GM12878 (cell line): ENCODE measurements at regions not wholly inside any gene's neighbourhood (a gene's known extent, or its start where the extent isn't known, plus 50 kb on each side); places are given as distances from the start of the nearest gene placed in this dataset.

Experiments used
- ASH2L ChIP-seq: fragments of 300-600, 200-600 bp; sonication (generic); IDR thresholded peaks from 2 replicates; pipeline ENCODE4 v1.6.1; 2017; ENCODE audit warnings: low read depth, mild to moderate bottlenecking, borderline replicate concordance
- ATF2 ChIP-seq: IDR thresholded peaks from 2 replicates; pipeline ENCODE4 v1.6.1; 2012; ENCODE audit warnings: low read length, inconsistent platforms
- BACH1 ChIP-seq: fragments of 450-650 bp; IDR thresholded peaks from 2 replicates; pipeline ENCODE4 v1.6.1; 2017; ENCODE audit warnings: mild to moderate bottlenecking, borderline replicate concordance
- CBX3 ChIP-seq: fragments of 200-600 bp; sonication (generic); IDR thresholded peaks from 2 replicates; pipeline ENCODE4 v1.6.1; 2016; ENCODE audit warnings: low read depth, borderline replicate concordance
- DPF2 ChIP-seq: fragments of 450-650 bp; IDR thresholded peaks from 2 replicates; pipeline ENCODE4 v1.6.1; 2017; ENCODE audit warnings: mild to moderate bottlenecking
- ETV6 ChIP-seq, 2 experiments: fragments of 450-650 bp in 1 of 2; IDR thresholded peaks in 1 of 2; conservative IDR thresholded peaks in 1 of 2; 2 replicates each; pipeline ENCODE4 v1.6.1; 2014; ENCODE audit warnings: antibody characterized with exemption in 1 of 2, borderline replicate concordance in 1 of 2, low read depth in 1 of 2, mild to moderate bottlenecking in 1 of 2, moderate library complexity in 1 of 2
- EZH2 ChIP-seq: IDR thresholded peaks from 2 replicates; pipeline ENCODE4 v1.6.1; 2012; ENCODE audit warnings: low read depth, mild to moderate bottlenecking, control low read depth, inconsistent platforms, low read length, borderline replicate concordance; ENCODE audit not compliant: control insufficient read depth
- FOXK2 ChIP-seq: fragments of 450-650 bp; IDR thresholded peaks from 2 replicates; pipeline ENCODE4 v1.6.1; 2017; ENCODE audit warnings: mild to moderate bottlenecking, moderate library complexity
- FOXM1 ChIP-seq: IDR thresholded peaks from 2 replicates; pipeline ENCODE4 v1.6.1; 2012; ENCODE audit warnings: low read depth, mild to moderate bottlenecking, inconsistent platforms, low read length, moderate library complexity
- HDAC2 ChIP-seq: fragments of 200-600 bp; sonication (generic); IDR thresholded peaks from 2 replicates; pipeline ENCODE4 v1.6.1; 2017
- IRF4 ChIP-seq: IDR thresholded peaks from 2 replicates; pipeline ENCODE4 v1.6.1; 2011; ENCODE audit warnings: low read depth, low read length
- KLF5 ChIP-seq: fragments of 450-650 bp; IDR thresholded peaks from 2 replicates; pipeline ENCODE4 v1.6.1; 2014; ENCODE audit warnings: mild to moderate bottlenecking; ENCODE audit not compliant: partially characterized antibody
- NBN ChIP-seq: fragments of 450-650 bp; IDR thresholded peaks from 2 replicates; pipeline ENCODE4 v1.6.1; 2016
- NFXL1 ChIP-seq: fragments of 450-650 bp; IDR thresholded peaks from 2 replicates; pipeline ENCODE4 v1.6.1; 2017; ENCODE audit warnings: antibody characterized with exemption, mild to moderate bottlenecking, borderline replicate concordance
- NR2C2 ChIP-seq: IDR thresholded peaks from 2 replicates; pipeline ENCODE4 v1.6.1; 2011; ENCODE audit warnings: borderline replicate concordance, low read depth; ENCODE audit not compliant: control insufficient read depth, insufficient read length
- RCOR1 ChIP-seq: conservative IDR thresholded peaks from 2 replicates; pipeline ENCODE4 v1.6.1; 2012; ENCODE audit warnings: low read depth, low read length, improper control_type of control experiment
- RELB ChIP-seq: fragments of 450-650 bp; IDR thresholded peaks from 2 replicates; pipeline ENCODE4 v1.6.1; 2017; ENCODE audit warnings: low read depth, mild to moderate bottlenecking, moderate library complexity
- SMC3 ChIP-seq: IDR thresholded peaks from 2 replicates; pipeline ENCODE4 v1.6.1; 2011; ENCODE audit warnings: low read length, improper control_type of control experiment, borderline replicate concordance
- SRF ChIP-seq, 2 experiments: IDR thresholded peaks; 2 replicates each; pipeline ENCODE4 v1.6.1; 2011; ENCODE audit warnings: low read depth in 2 of 2, low read length in 2 of 2, mild to moderate bottlenecking in 1 of 2, moderate library complexity in 1 of 2
- TBL1XR1 ChIP-seq: IDR thresholded peaks from 2 replicates; pipeline ENCODE4 v1.6.1; 2012; ENCODE audit warnings: low read depth, low read length, improper control_type of control experiment
- TCF7 ChIP-seq: IDR thresholded peaks from 2 replicates; pipeline ENCODE4 v1.6.1; 2014; ENCODE audit warnings: antibody characterized with exemption, borderline replicate concordance
- ZBED1 ChIP-seq: IDR thresholded peaks from 2 replicates; pipeline ENCODE4 v1.6.1; 2016; ENCODE audit warnings: borderline replicate concordance
- ZBTB11 ChIP-seq: fragments of 450-650 bp; formaldehyde crosslinking; IDR thresholded peaks from 2 replicates; pipeline ENCODE4 v1.5.0; 2022; ENCODE audit warnings: mild to moderate bottlenecking, missing genetic modification characterization
- ZBTB33 ChIP-seq: fragments of 450-650 bp; IDR thresholded peaks from 2 replicates; pipeline ENCODE4 v1.6.1; 2017; ENCODE audit warnings: mild to moderate bottlenecking
- ZSCAN29 ChIP-seq: fragments of 450-650 bp; IDR thresholded peaks from 2 replicates; pipeline ENCODE4 v1.6.1; 2017; ENCODE audit warnings: mild to moderate bottlenecking, moderate library complexity
- ZZZ3 ChIP-seq: IDR thresholded peaks from 2 replicates; pipeline ENCODE4 v1.6.1; 2011; ENCODE audit warnings: low read depth; ENCODE audit not compliant: control insufficient read depth, insufficient read length

- TF ChIP-seq ZBTB11 (CRISPR knock-in tag), result no peak
- no peak for TF ChIP-seq KLF5
- peak; percentile 51; the same call in 1 of the 2 replicates for TF ChIP-seq RELB
- no peak for TF ChIP-seq SMC3
- no peak for TF ChIP-seq BACH1
- no peak for TF ChIP-seq ZBED1
- TF ChIP-seq FOXK2, result no peak
- no peak for TF ChIP-seq FOXM1
- no peak for TF ChIP-seq ZZZ3
- no peak for TF ChIP-seq NR2C2
- no peak for TF ChIP-seq ASH2L
- no peak for TF ChIP-seq SRF (IDR thresholded peaks at IDR 0.05; ENCODE audit: low read depth in 2 of 2, low read length in 2 of 2)
- no peak for TF ChIP-seq ETV6 (conservative IDR thresholded peaks at IDR 0.05 in 1 of 2, IDR thresholded peaks at IDR 0.05 in 1 of 2; ENCODE audit: borderline replicate concordance in 1 of 2, low read depth in 1 of 2)
- TF ChIP-seq IRF4, result no peak
- no peak for TF ChIP-seq ZBTB33
- peak; percentile 62 for TF ChIP-seq DPF2
- TF ChIP-seq EZH2, result no peak
- no peak for TF ChIP-seq ATF2
- no peak for TF ChIP-seq NFXL1
- no peak for TF ChIP-seq TCF7
- TF ChIP-seq RCOR1, result no peak
- TF ChIP-seq CBX3, result no peak
- no peak for TF ChIP-seq ZSCAN29
- TF ChIP-seq HDAC2, result no peak
- 0 out of 2 replicates have a peak, but pooled peaks have one; percentile 33 for TF ChIP-seq NBN
- TF ChIP-seq TBL1XR1, result no peak
Measured at GRCh38 chrX:88416965-88417364, 330.1 kb upstream of the CPXCR1 start (continued).
